ENCODE measurements at regions not wholly inside any gene's neighbourhood (a gene's known extent, or its start where the extent isn't known, plus 50 kb on each side); places are given as distances from the start of the nearest gene placed in this dataset.

DNA sequence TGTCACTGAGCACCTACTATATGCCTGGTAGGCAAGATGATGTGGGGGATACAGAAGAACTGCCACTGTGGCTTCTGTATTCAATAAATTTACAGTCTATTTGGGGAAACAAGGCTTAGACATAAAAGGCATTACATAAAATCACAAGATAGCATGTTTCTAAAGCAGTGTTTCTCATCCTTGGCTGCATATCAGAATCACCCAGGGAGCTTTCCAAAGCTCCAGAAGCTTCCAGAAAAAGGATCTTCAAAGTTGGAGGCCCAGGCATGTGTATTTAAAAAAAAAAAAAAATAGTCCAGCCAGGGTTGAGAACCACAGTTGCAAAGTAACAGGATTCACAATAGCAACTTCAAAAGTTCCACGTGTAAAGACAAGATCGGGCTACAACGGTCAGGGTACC is 112.4 kb upstream of the SPACA1 start:
- no peak overlapping the region for H3K9ac ChIP-seq (ENCODE audit: low read depth, low read length)
- H3K27me3 ChIP-seq (ENCODE audit: control insufficient read depth, insufficient read depth, low read length) = no peaks in the 10 kb centered on the region
- peaks cover 19% of the 10 kb centered on the region for H3K4me1 ChIP-seq (ENCODE audit: control insufficient read depth, insufficient read depth, low read length)
- no peak overlapping the region for H3K4me3 ChIP-seq (ENCODE audit: low read depth, low read length)
- H3K9me3 ChIP-seq (ENCODE audit: control insufficient read depth, insufficient read depth, low read length) = no peaks in the 10 kb centered on the region
- no peaks in the 10 kb centered on the region for H3K36me3 ChIP-seq (ENCODE audit: control insufficient read depth, insufficient read depth, low read length)

DNA sequence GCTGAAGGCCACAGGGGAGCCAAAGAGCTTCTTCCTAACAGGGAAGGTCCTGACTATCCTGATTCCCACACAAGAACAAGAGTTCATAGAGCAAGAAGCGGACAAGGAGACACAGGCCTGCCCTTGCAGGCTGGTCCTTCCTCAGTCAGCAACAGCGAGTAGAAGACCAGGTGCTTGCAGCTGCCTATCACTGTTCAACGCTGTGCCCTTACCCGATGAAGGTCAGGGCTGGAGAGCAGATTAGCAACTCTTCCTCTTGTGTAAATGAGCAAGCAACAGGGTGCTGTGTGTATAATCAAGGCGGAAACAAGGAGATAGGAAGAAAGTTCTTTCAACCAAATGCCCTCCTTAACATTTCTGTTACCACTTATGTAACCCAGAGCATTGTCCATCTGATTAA is 115.3 kb upstream of the SPACA1 start:
- no peaks in the 10 kb centered on the region for H3K36me3 ChIP-seq (ENCODE audit: control insufficient read depth, insufficient read depth, low read length)
- peaks cover 16% of the 10 kb centered on the region for H3K4me1 ChIP-seq (ENCODE audit: control insufficient read depth, insufficient read depth, low read length)
- H3K9me3 ChIP-seq (ENCODE audit: control insufficient read depth, insufficient read depth, low read length) = no peaks in the 10 kb centered on the region
- no peak overlapping the region for H3K4me3 ChIP-seq (ENCODE audit: low read depth, low read length)
- no peaks in the 10 kb centered on the region for H3K27me3 ChIP-seq (ENCODE audit: control insufficient read depth, insufficient read depth, low read length)
- H3K9ac ChIP-seq (ENCODE audit: low read depth, low read length) = no peak overlapping the region

DNA sequence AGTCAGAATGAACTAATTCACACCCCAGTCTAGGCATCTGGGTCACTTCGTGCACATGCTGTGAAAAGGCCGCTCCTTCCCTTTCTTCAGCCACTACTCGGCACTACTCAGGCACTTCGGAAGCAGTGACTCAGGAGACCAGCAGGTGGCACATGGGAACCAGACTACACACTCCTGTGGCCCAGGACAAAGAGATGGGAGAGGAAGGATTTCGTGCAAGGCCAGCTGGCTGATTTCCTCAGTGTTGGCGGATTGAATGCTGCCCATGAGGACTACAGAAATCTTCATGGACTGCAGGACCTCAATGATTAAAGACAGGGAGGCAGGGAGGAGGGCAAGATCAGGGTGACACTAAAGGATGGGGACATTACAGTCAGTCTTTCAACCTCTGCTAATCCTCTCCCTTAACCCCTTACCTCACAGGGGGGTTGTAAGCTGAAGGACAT is 117.8 kb upstream of the SPACA1 start:
- no peak overlapping the region for H3K9ac ChIP-seq (ENCODE audit: low read depth, low read length)
- no peaks in the 10 kb centered on the region for H3K36me3 ChIP-seq (ENCODE audit: control insufficient read depth, insufficient read depth, low read length)
- H3K4me1 ChIP-seq (ENCODE audit: control insufficient read depth, insufficient read depth, low read length) = peaks cover 16% of the 10 kb centered on the region
- no peak overlapping the region for H3K4me3 ChIP-seq (ENCODE audit: low read depth, low read length)
- H3K9me3 ChIP-seq (ENCODE audit: control insufficient read depth, insufficient read depth, low read length) = no peaks in the 10 kb centered on the region
- no peaks in the 10 kb centered on the region for H3K27me3 ChIP-seq (ENCODE audit: control insufficient read depth, insufficient read depth, low read length)

- Histone ChIP-seq H3K36me3 (ENCODE audit: control insufficient read depth, insufficient read depth, low read length) (no peaks in the 10 kb centered on the region), H3K4me1 (ENCODE audit: control insufficient read depth, insufficient read depth, low read length) (peaks cover 6% of the 10 kb centered on the region), H3K27me3 (ENCODE audit: control insufficient read depth, insufficient read depth, low read length) (no peaks in the 10 kb centered on the region), H3K9me3 (ENCODE audit: control insufficient read depth, insufficient read depth, low read length) (no peaks in the 10 kb centered on the region), H3K4me3 (ENCODE audit: low read depth, low read length) (no peak overlapping the region), H3K9ac (ENCODE audit: low read depth, low read length) (no peak overlapping the region)
Measured at GRCh38 chr6:87926687-87927086, 121.0 kb upstream of the SPACA1 start.

DNA sequence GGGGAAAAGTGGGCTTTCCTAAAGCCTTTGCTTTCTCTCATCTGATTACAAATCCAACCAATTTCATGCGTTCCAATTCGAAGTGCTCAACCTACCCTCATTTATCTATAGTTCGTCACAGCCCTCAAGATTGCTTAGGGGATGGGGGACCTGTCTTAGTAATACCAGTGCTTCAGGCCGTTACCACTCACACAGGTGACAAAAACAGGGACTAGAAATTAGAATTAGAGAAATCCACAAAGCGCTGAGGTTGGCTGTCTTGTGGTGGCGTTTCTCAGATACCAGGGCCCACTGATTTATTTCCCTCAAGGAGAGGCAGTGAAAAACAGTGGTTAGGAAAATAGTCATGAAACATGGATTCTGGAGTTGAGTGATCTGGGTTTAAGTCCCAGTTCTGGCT is 121.6 kb upstream of the SPACA1 start:
- H3K9me3 ChIP-seq (ENCODE audit: control insufficient read depth, insufficient read depth, low read length) = no peaks in the 10 kb centered on the region
- no peaks in the 10 kb centered on the region for H3K36me3 ChIP-seq (ENCODE audit: control insufficient read depth, insufficient read depth, low read length)
- H3K9ac ChIP-seq (ENCODE audit: low read depth, low read length) = no peak overlapping the region
- H3K4me1 ChIP-seq (ENCODE audit: control insufficient read depth, insufficient read depth, low read length) = peaks cover 6% of the 10 kb centered on the region
- no peak overlapping the region for H3K4me3 ChIP-seq (ENCODE audit: low read depth, low read length)
- no peaks in the 10 kb centered on the region for H3K27me3 ChIP-seq (ENCODE audit: control insufficient read depth, insufficient read depth, low read length)

GRCh38 chr6:87925373-87926060 is 122.1 kb upstream of the SPACA1 start:
- Histone ChIP-seq H3K9ac (ENCODE audit: low read depth, low read length) (no peak overlapping the region), H3K27me3 (ENCODE audit: control insufficient read depth, insufficient read depth, low read length) (no peaks in the 10 kb centered on the region), H3K4me1 (ENCODE audit: control insufficient read depth, insufficient read depth, low read length) (peaks cover 6% of the 10 kb centered on the region), H3K4me3 (ENCODE audit: low read depth, low read length) (no peak overlapping the region), H3K9me3 (ENCODE audit: control insufficient read depth, insufficient read depth, low read length) (no peaks in the 10 kb centered on the region), H3K36me3 (ENCODE audit: control insufficient read depth, insufficient read depth, low read length) (no peaks in the 10 kb centered on the region)

- Histone ChIP-seq H3K27me3 (ENCODE audit: control insufficient read depth, insufficient read depth, low read length) (no peaks in the 10 kb centered on the region), H3K4me1 (ENCODE audit: control insufficient read depth, insufficient read depth, low read length) (no peaks in the 10 kb centered on the region), H3K9ac (ENCODE audit: low read depth, low read length) (no peak overlapping the region), H3K4me3 (ENCODE audit: low read depth, low read length) (no peak overlapping the region), H3K36me3 (ENCODE audit: control insufficient read depth, insufficient read depth, low read length) (no peaks in the 10 kb centered on the region), H3K9me3 (ENCODE audit: control insufficient read depth, insufficient read depth, low read length) (no peaks in the 10 kb centered on the region)
Measured at GRCh38 chr6:87923389-87924050, 124.1 kb upstream of the SPACA1 start.

- no peak overlapping the region for H3K9ac ChIP-seq (ENCODE audit: low read depth, low read length)
- H3K27me3 ChIP-seq (ENCODE audit: control insufficient read depth, insufficient read depth, low read length) = no peaks in the 10 kb centered on the region
- no peaks in the 10 kb centered on the region for H3K9me3 ChIP-seq (ENCODE audit: control insufficient read depth, insufficient read depth, low read length)
- no peak overlapping the region for H3K4me3 ChIP-seq (ENCODE audit: low read depth, low read length)
- no peaks in the 10 kb centered on the region for H3K36me3 ChIP-seq (ENCODE audit: control insufficient read depth, insufficient read depth, low read length)
- no peaks in the 10 kb centered on the region for H3K4me1 ChIP-seq (ENCODE audit: control insufficient read depth, insufficient read depth, low read length)
Measured at GRCh38 chr6:87922947-87923330, 124.7 kb upstream of the SPACA1 start.

DNA sequence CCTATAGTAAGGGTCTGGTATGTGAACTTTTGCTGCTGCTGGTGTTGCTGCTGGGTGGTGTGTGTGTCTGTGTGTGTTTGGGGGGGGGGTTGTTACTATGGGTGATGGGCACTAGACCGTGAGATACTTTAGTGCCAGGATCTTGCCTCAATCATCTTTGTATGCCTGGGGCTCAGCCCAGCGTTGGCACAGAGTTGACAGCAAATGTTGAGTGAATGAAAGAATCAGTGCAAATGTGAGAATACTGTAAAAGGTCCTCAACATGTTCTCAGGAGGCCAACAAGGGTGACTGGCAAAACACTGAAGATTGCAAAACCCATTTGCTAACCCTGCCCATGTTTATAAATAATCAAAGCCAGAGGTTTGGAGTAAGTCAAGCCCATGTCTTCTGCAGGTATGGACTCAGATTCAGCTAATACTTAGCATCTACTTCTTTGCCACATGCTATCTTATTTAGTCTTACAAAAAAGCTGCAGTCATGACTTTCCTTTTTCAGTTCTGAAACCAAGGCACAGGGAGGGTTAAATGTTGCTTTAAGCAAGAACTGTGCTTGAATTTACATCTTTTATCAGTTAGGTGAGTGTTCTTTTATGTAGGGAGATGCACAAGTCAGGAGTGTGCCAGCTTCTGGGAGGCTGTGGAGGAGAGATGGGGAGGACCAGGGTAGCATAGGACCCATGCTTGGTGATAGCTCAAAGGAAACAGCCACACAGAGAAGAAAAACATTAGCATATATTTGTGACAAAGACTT is 125.3 kb upstream of the SPACA1 start:
- no peaks in the 10 kb centered on the region for H3K27me3 ChIP-seq (ENCODE audit: control insufficient read depth, insufficient read depth, low read length)
- no peaks in the 10 kb centered on the region for H3K36me3 ChIP-seq (ENCODE audit: control insufficient read depth, insufficient read depth, low read length)
- no peaks in the 10 kb centered on the region for H3K4me1 ChIP-seq (ENCODE audit: control insufficient read depth, insufficient read depth, low read length)
- H3K9ac ChIP-seq (ENCODE audit: low read depth, low read length) = no peak overlapping the region
- H3K9me3 ChIP-seq (ENCODE audit: control insufficient read depth, insufficient read depth, low read length) = no peaks in the 10 kb centered on the region
- H3K4me3 ChIP-seq (ENCODE audit: low read depth, low read length) = no peak overlapping the region

DNA sequence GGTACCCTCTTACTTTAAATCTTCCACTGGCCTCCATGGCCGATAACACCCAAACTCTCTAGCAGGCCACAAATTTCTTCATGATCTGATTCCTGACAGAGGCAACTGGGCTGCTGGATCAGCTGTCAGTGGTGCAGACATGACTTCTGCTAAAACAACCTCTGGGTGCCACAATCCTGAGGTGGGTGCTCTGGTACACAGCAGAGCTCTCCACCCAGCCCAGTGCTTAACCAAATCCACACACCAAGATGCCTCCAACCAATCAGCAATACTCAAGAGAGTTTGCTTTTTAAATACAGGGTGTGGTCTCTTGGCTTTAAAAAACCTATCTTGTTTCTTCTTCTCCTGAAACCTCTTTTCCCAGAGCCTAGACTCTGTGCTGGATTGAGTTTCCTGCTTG is 126.6 kb upstream of the SPACA1 start:
- Histone ChIP-seq H3K4me1 (ENCODE audit: control insufficient read depth, insufficient read depth, low read length) (peaks cover 3% of the 10 kb centered on the region), H3K9ac (ENCODE audit: low read depth, low read length) (no peak overlapping the region)

DNA sequence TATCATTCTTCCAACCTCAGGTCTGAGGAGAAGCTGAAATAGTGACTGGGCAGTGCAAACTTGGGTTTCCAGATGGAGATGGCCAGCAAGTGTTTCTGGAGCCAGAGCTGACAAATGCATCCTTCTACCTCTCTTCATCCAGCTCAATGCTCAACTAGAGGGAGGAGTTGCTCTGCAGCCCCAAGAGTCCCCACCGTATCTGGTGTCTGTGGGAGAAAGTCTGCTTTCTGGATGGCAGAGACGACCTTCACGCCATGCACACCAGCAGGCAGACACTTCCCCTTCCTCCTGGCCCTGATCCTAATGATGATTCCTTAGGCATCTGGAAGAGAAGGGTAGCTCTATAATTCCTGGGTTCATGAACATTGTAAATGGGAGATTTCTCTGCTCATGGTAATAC is 127.4 kb upstream of the SPACA1 start:
- Histone ChIP-seq H3K4me1 (ENCODE audit: control insufficient read depth, insufficient read depth, low read length) (peaks cover 3% of the 10 kb centered on the region), H3K9me3 (ENCODE audit: control insufficient read depth, insufficient read depth, low read length) (no peaks in the 10 kb centered on the region), H3K27me3 (ENCODE audit: control insufficient read depth, insufficient read depth, low read length) (no peaks in the 10 kb centered on the region), H3K9ac (ENCODE audit: low read depth, low read length) (no peak overlapping the region), H3K36me3 (ENCODE audit: control insufficient read depth, insufficient read depth, low read length) (no peaks in the 10 kb centered on the region), H3K4me3 (ENCODE audit: low read depth, low read length) (no peak overlapping the region)

More for the DNA sequence above, 126.6 kb upstream of the SPACA1 start:
- no peaks in the 10 kb centered on the region for H3K27me3 ChIP-seq (ENCODE audit: control insufficient read depth, insufficient read depth, low read length)
- no peak overlapping the region for H3K4me3 ChIP-seq (ENCODE audit: low read depth, low read length)
- no peaks in the 10 kb centered on the region for H3K36me3 ChIP-seq (ENCODE audit: control insufficient read depth, insufficient read depth, low read length)
- H3K9me3 ChIP-seq (ENCODE audit: control insufficient read depth, insufficient read depth, low read length) = no peaks in the 10 kb centered on the region

DNA sequence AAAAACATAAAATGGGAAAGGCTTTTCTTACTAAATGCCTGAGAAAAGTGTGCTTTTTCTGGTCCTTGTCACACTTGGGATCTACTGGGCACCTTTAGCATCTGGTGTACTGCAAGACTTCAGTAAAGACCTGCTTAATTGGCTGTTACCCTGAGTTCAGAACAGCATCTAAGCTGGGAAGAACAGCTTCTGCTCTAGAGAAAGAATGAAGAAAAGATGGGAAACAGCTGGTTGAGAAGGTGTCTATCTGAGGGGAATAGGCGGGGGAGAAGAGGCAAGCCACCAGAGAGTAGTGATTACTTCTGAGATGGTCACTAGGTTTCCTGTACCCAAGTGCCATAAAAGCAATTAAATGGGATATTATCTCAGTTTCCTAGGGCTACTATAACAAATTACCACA is 128.2 kb upstream of the SPACA1 start:
- no peaks in the 10 kb centered on the region for H3K9me3 ChIP-seq (ENCODE audit: control insufficient read depth, insufficient read depth, low read length)
- H3K9ac ChIP-seq (ENCODE audit: low read depth, low read length) = no peak overlapping the region
- peaks cover 3% of the 10 kb centered on the region for H3K4me1 ChIP-seq (ENCODE audit: control insufficient read depth, insufficient read depth, low read length)
- no peaks in the 10 kb centered on the region for H3K27me3 ChIP-seq (ENCODE audit: control insufficient read depth, insufficient read depth, low read length)
- no peaks in the 10 kb centered on the region for H3K36me3 ChIP-seq (ENCODE audit: control insufficient read depth, insufficient read depth, low read length)
- no peak overlapping the region for H3K4me3 ChIP-seq (ENCODE audit: low read depth, low read length)

All from iPS-15b (cell line).